ENCODE measurements at regions not wholly inside any gene's neighbourhood (a gene's known extent, or its start where the extent isn't known, plus 50 kb on each side); places are given as distances from the start of the nearest gene placed in this dataset.
"Not testable (repeated sequence)": the region's sequence is repeated elsewhere in the genome, so short reads cannot be mapped to it uniquely, and the experiment has no call there.

GRCh38 chr4:111435986-111436744 is 709.1 kb upstream of the FAM241A start:
- DNase-seq, result no peak

- no peak for DNase-seq
Observed at GRCh38 chr4:111441687-111442086, 703.6 kb upstream of the FAM241A start.

DNA sequence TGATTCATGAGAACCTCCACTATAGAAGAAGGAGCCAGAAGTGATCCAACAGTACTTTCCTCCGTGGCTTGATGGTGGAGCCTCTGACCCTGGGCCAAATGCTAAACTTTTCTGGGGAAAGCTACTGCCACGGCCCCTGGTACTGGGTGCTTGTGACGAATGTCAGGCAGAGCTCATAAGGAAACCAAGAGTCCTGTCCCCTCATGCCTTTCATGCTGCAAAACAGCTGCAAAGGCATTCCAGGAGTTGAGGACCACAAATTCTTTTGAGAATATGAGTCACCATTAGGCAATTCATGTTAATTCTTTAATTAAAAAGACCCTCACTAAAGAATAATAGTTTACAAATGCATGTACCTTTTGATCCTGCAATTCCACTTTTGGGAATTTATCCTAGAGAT is 700.4 kb upstream of the FAM241A start:
- DNase-seq, result not testable (repeated sequence)

DNA sequence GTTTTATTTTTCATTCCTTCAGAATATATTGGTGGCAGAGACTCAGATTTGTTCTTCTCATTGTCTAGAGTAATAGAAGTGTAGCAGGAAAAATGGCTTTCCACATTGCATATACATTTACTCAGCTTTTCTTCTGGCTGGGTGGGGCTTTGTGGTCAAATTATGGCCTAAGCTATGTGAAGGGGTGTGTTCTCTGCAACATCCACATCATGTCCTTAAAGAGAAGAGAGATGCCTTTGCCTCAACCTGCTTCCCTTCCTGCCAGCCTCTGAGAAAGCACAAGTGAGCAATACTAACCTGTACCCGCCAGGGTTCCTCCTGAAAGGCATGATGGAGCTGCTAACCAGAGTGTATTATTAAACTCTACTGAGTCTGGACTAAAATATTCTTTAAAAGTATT is 695.6 kb upstream of the FAM241A start:
- DNase-seq, result no peak

GRCh38 chr4:111450867-111451266 is 694.4 kb upstream of the FAM241A start:
- DNase-seq, result no peak

- DNase-seq, result no peak
Observed at GRCh38 chr4:111453216-111453615, 692.0 kb upstream of the FAM241A start.

GRCh38 chr4:111454961-111455360 is 690.3 kb upstream of the FAM241A start:
- no peak for DNase-seq

DNA sequence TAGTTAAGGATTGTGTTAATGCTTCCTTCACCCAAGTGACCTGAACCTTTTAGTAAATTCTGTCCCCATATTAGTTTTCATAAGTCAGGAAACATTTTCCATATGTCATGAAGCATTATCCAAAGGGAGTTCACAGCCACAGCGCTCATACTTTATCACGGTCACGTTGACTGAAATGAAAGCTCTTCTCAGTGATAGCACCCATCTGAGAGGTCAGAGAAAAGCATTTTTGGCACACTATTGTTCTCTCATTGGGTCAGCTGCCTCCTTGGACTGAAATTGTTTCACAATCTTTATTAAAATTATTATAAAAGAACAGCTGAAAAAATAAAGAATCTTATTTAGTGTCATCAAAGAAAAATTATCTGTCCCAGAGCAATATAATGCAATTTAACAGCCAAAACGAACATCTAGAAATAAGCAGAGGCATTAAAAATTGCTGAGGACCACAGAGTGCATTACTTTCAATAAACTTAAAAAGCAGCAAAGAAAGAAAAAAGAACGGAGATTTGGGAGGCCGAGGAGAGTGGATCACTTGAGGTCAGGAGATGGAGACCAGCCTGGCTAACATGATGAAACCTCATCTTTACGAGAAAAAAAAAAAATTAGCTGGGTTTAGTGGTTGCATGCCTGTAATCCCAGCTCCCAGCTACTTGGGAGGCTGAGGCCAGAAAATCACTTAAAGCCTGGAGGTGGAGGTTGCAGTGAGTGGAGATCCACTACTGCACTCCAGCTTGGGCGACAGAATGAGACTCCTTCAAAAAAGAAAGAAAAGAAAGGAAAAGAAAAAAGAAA is 680.8 kb upstream of the FAM241A start:
- DNase-seq, result no peak

DNA sequence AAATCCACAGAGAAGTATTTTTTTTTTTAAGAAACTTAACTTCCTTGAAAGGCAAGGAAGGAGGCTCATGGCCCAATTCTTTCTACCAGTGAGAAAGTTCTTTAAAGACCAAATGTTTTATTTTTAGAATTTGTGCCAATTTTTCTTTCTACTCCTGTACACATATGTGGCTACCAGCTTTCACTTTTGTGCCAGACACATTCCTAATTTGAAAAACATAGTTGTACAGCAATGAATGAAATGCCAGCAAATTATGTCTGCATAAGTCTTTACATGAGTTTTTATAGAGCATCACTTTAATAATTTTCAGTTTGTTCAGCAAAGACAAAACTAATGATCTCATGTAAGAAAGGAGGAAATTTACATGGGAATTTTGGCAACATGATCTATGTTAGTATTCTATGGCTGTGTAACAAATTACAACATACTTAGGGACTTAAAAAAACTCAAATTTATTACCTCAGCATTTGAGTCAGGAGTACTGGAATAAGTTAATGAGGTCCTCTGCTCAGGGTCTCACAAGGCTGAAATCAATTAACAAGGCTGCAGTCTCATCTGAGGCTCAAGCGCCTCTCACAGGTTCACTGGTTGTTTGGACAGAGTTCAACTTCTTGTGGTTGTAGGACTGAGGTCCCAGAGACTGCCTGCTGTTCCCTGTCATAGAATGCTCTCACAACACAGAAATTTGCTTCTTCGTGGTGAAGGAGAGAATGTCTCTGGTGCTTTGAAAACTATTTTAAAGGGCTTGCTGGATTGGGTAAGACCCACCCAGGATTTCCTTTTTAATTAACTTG is 678.2 kb upstream of the FAM241A start:
- no peak for DNase-seq

- DNase-seq, result peak; percentile 2 to 8
Observed at GRCh38 chr4:111475001-111475400, 670.3 kb upstream of the FAM241A start.

DNA sequence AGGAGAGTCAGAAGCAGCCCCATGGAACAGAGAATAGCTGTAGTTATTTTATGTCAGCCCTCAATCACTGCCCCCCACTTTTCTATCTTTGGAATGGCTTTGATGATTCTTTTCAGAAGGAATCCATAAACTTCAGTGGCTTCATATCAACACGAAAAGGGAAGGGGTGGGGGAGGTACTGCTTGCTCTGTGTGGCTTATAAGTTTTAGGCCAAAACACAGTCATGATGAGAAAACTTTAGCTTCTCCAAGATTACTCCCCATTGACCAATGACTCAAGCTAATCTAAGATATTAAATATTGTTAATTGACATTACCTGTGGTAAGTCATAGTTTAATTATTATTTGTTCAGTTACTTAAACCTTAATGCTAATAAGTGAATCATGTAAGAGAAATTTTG is 669.6 kb upstream of the FAM241A start:
- DNase-seq, result no peak

GRCh38 chr4:111480510-111480909 is 664.7 kb upstream of the FAM241A start:
- DNase-seq, result no peak

DNA sequence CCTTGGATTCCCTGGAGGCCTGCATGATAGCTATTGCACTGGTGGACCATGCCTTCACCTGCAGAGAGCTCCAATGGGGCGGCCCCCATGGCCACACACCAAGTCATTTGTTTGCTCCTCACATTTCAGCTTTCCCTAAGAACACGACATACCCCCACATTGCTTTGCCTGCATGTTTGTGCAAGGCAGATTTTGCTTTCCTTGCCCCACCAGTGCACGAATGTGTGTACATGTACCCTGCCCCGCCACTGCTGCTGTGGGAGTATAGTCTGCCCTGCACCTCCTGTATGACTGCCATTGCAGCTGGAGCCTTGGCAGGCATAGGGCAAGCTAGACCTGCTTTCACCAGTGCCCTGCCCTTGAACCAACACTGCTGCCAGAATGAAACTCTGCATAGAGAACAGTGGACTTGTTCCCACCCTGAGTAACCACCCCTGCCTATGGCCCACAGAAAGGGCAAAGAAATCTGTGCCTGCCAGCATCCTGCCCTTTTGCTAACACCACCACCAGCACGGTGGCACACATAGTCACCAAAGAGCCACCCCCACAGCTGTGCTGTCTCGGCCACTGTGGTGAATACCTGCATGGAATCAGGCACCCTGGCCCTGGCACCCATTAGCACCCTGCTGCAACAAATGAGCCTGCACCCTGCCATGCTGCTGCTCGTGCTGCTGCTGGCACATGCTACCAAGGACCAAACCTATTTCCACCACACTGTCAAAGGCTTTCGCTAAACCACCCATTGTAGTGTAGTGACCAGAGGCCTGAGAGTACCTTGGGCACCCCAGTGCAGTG is 661.7 kb upstream of the FAM241A start:
- DNase-seq, result no peak

GRCh38 chr4:111492496-111492895 is 652.8 kb upstream of the FAM241A start:
- DNase-seq, result no peak

GRCh38 chr4:111494471-111494870 is 650.8 kb upstream of the FAM241A start:
- no peak for DNase-seq

DNA sequence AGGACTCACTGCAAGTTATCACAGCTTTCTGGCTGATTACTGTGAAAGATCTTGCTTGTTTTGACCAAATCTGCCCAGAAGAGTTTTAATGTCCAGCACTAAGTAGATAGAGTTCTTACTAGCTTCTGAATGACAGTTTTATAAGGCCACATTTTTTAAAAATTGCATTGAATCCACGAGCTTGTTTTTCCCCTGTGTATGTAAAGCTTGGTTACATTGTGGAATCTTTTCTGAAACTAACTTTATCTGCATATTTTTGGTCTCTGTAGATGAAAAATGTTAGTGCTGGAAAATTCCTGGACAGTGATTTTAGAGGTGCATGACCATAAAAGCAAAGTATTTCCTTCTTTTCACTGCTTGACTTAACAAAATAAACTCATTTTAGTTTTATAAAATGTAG is 650.3 kb upstream of the FAM241A start:
- DNase-seq, result no peak

DNA sequence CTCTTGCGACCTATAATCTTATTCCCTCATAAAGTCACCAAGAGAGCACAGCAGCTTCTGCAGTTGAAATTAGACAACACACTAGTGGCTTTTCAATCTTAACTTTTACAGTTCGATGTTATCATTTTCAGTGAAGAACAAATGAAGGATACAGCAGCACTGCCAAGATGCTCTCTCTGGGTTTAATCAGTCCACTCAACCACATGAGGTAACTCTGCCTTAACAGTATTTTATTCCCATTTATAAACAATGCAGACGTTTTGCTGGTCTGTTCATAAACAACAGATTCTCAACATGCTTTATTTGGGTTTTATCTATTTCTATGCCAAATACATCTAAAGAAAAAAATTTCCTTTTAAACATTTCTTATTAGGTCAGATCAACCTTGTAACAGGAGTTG is 646.0 kb upstream of the FAM241A start:
- no peak for DNase-seq

DNA sequence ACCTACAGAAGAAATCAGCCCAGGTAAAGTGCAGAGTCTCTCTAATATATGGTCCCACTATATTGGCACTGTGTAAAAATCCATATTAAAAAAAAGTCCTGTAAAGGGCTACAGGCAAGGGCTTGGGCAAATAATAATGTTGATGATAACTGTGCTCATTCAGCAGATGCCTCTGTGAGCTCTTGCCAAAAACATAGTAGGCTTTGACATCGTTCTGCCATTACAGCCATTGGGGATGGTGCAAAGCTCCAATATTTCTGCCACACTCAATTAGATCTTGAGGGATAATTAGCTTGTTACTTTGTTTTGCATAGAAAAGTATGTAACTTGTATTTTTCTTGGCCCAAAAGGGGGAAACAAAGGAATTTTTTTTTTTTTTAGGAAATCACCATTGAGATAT is 645.5 kb upstream of the FAM241A start:
- no peak for DNase-seq

DNA sequence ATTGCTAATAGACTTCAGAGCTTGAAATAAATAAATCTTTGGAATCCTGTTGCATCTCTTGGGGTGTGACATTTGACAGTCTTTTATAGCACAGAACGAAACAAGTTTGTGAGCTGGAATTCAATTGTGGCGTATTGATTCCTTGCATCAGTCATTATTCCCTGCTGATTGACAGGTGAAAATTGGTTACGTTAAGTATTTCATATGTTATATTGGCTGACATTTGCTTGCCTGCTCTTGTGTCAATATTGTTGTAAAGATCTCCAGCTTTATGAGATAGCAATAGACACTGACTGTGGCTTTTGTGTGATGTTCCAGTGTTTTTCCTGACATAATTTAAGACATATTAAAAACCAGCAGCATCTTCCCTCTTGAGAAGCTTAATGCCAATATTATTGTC is 644.4 kb upstream of the FAM241A start:
- peak in 1 of 2 experiments; percentile 31 for DNase-seq

DNA sequence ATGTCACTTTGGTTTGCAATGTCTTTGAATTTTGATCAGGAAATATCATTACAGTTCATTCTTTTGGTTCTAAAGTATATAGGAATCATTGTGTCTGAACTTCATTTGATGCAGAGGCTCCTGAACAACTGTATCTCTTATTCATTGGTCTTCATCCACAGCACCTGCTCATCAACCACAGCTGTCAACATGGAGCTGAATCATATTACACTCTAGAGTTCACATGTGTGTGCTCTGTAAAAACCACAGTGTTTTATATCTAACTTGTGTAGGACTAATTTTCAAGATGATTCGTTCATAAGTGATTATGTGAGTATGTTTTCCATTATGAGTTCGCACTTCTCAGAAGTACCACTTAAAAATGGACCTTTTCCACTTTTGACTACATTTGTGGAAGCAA is 643.3 kb upstream of the FAM241A start:
- DNase-seq, result peak in 1 of 2 experiments; percentile 12

DNA sequence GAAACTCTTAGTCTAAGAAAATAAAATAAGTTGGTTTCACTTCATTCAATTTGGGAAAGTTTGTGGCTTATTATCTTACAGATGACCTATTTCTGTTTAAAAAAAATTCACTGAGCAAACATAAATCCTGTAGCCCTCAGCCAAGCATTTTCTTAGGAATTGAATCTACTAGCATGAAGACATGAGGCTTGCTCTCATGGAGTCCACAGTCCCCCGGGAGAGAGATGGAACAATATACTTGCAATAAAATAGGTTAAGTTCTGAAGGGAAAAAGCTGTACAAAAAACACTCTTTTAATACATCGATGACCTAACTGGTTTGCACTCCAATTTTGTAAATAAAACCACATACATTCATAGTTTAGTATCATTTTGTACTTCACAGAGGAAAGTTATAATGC is 642.6 kb upstream of the FAM241A start:
- DNase-seq, result no peak

DNA sequence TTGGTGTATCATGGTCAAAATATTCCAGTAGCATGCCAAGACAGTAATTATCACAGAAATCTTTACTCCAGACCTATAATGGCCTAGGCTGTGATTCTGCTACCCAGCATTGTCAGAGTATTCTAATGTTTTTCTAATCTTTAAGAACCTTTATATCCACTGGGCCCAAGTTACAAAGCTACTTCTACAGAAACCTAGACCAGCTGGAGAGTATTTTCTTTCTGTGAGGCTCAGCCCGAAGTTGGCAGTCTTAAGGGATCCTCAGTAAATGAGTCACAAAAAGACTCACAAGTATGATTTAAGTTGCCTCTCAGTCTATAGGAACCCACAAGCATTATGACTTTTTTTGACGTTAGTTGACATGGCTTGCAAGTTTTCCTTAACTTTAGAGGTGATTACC is 638.5 kb upstream of the FAM241A start:
- no peak for DNase-seq

GRCh38 chr4:111510535-111510934 is 634.7 kb upstream of the FAM241A start:
- no peak for DNase-seq
